PFSK-1 (cell line): ENCODE measurements at regions not wholly inside any gene's neighbourhood (a gene's known extent, or its start where the extent isn't known, plus 50 kb on each side); places are given as distances from the start of the nearest gene placed in this dataset.

Experiments
- FOXP2 ChIP-seq: optimal IDR thresholded peaks from 2 replicates; pipeline ENCODE3; 2011; ENCODE audit warnings: borderline replicate concordance, control low read depth, inconsistent platforms; ENCODE audit not compliant: insufficient read depth; ENCODE audit errors: extremely low read length, extremely low read depth
- POLR2AphosphoS5 ChIP-seq: IDR thresholded peaks from 2 replicates; pipeline ENCODE4 v1.6.1; 2012; ENCODE audit warnings: low read depth, mild to moderate bottlenecking, control low read depth, low read length, moderate library complexity
- REST ChIP-seq, 2 experiments: IDR thresholded peaks; 2 replicates each; pipeline versions ENCODE4 v1.6.1 to v1.8.0; 2011 to 2012; ENCODE audit warnings: low read depth in 2 of 2, low read length in 2 of 2, control low read depth in 1 of 2, inconsistent platforms in 1 of 2, mild to moderate bottlenecking in 1 of 2, moderate library complexity in 1 of 2; ENCODE audit not compliant: insufficient read depth in 1 of 2
- SIN3A ChIP-seq: IDR thresholded peaks from 2 replicates; pipeline ENCODE4 v1.6.1; 2012; ENCODE audit warnings: mild to moderate bottlenecking, low read length, moderate library complexity, borderline replicate concordance; ENCODE audit not compliant: insufficient read depth
- TAF1 ChIP-seq: IDR thresholded peaks from 2 replicates; pipeline ENCODE4 v1.6.1; 2012; ENCODE audit warnings: low read length, control low read depth, borderline replicate concordance; ENCODE audit not compliant: insufficient read depth

DNA sequence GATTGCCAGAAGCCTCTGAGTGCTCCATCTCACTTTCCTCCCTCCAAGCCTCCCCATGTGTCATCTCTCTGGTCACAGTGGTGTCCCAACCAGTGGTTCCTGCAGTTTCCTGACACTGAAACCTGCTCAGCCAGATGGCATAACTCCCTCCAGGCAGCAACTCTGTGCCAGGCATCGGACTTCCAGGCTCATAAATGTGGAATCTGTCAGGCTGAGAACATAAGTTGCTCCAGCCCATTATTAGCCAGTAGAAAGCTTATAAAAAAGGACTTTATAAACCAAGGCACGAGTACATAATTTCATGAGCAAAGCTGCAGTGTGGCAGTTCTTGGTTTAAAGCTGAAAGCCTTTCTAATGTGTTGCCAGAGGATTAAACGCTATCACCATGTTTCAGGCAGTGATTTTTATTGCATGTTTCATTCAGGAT, 194.3 kb downstream of the DACT1 start:
- TF ChIP-seq SIN3A (no peak), TAF1 (no peak)

- TF ChIP-seq TAF1 (no peak), REST (IDR thresholded peaks at IDR 0.05; ENCODE audit: insufficient read depth in 1 of 2, low read depth in 2 of 2, low read length in 2 of 2) (no peak), SIN3A (no peak), POLR2AphosphoS5 (no peak), FOXP2 (no peak)
These were observed 196.0 kb downstream of the DACT1 start for GRCh38 chr14:58833634-58834378.

DNA sequence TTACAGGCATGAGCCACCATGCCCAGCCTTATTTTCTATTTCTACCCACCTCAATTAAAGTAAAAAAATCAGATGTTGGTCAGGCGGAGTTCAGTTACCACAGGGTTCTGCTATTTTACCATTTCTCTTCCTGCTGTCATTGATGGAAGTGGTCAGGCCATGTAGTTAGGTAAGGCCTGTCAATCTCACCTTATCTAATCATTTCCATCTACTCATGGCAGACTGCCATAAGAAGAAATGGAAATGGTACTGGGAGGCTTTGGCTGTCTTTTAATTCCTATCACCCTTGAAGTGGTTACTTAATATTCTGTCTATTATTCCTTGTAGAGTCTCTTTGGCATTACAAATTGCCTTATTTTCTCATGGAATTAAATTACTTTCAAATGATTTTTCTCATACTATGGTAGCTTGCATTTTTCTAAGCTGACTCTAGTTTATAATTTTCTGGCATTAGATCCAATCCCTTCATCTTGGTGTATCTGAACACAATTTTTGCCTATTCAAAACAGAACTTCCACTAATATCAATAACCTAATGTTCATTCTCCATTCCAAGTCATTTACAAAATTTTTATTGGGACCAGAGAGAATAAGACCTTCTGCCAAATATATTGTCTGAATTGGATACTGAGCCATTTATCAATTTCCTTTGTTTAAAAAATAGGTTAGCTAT, 198.7 kb downstream of the DACT1 start:
- TF ChIP-seq TAF1: no peak
- no peak for TF ChIP-seq REST (IDR thresholded peaks at IDR 0.05; ENCODE audit: insufficient read depth in 1 of 2, low read depth in 2 of 2, low read length in 2 of 2)

- TF ChIP-seq TAF1 (no peak), REST (IDR thresholded peaks at IDR 0.05; ENCODE audit: insufficient read depth in 1 of 2, low read depth in 2 of 2, low read length in 2 of 2) (no peak)
These were observed 201.5 kb downstream of the DACT1 start for GRCh38 chr14:58839233-58839632.

DNA sequence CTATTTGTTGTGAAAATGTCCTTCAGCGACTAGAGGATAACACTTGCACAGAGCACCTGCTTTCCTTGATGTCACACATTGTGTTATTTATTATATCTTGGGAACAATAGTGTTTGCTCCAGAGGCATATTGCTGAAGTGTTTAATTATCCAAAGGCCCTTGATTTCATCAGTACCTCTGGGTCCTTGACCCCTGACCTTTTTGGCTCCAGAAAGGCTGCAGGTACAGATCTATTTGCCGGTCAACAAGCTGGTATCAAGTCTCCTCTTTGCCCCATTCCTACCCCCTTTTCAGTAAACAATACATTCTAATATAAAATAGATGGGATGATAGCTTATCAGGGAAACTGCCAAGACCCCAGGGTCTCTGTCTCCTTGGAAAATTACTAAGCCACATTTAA, 206.8 kb downstream of the DACT1 start:
- no peak for TF ChIP-seq TAF1
- no peak for TF ChIP-seq SIN3A
- TF ChIP-seq REST (IDR thresholded peaks at IDR 0.05; ENCODE audit: insufficient read depth in 1 of 2, low read depth in 2 of 2, low read length in 2 of 2): no peak
- no peak for TF ChIP-seq POLR2AphosphoS5
- no peak for TF ChIP-seq FOXP2
